NCI-H187 treated with DMSO at 0.1 percent for 48 hours (cell line): ENCODE measurements at regions not wholly inside any gene's neighbourhood (a gene's known extent, or its start where the extent isn't known, plus 50 kb on each side); places are given as distances from the start of the nearest gene placed in this dataset.

Experiments
- DNase-seq: peaks from one replicate; lab custom pipeline; 2025; lab: John Stamatoyannopoulos, UW

DNA sequence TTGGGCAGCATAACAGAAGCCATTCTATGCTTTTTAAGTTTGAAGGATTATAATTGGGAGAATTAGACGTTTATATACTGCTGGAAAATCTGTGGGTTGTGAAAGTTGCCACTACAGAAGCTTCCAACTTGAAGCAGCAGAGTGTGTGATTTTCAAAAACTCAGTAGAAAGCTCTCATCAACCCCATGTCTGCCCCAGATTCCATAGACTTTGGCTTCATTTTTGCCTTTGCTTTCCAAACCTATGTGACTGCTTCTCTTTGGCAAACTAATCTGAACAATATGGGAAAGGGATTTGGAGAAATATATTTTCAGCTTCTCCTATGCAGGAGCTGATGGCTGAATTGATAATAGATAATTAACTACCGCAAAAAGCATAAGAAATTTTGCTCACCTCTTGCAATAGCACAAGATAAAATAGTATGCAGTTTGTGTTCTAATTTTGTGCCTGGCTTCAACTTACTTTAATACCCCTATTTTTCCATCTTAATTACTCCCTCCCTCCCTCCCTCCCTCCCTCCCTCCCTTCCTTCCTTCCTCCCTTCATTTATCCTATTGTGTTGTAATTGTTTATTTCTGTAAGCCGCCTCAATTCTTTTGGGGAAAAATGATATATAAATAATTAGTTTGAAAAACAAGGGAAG, 214.1 kb upstream of the HS3ST5 start:
- no peak for DNase-seq

DNA sequence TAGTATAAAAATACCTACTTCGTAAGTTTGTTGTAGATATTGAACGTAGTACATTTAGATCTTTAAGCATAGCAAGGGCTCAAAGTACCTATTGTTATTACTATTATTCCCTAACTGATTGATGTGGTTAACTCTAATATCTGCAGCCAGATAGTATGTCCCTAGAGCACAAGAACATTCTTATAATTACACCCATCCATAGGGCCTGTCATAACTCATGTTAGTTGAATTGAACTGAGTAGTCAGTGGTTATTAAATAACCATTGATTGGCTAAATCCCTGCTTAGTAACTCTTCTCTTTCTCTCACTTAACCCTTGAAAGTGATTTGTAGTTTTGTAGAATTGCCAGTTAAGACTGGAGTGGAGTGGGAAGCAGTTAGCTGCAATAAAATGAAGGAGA, 207.5 kb upstream of the HS3ST5 start:
- no peak for DNase-seq

- DNase-seq, result no peak
These were observed 200.9 kb upstream of the HS3ST5 start for GRCh38 chr6:114543696-114544095.

GRCh38 chr6:114541794-114542193, 199.0 kb upstream of the HS3ST5 start:
- DNase-seq, result no peak

- no peak for DNase-seq
These were observed 195.2 kb upstream of the HS3ST5 start for GRCh38 chr6:114537977-114538376.

GRCh38 chr6:114534813-114535212, 192.0 kb upstream of the HS3ST5 start:
- DNase-seq, result no peak

DNA sequence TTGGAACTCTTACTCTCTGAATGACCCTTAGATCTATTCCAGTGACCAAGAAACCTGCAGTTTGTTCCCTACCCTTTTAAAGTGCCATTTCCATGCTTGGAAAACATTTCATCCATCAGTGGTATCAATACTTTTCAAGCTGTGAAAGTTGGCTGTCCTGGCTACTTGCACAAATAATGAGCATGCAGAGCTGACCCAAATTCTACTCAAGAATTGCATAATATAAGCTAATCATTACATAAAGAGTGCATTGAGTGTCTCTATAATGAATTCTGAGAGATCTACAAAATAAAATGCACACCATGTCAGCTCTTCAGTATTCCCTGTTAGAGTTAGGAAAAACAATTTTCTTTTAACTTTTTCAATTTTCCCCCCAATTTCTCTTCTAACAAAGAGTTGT, 181.3 kb upstream of the HS3ST5 start:
- no peak for DNase-seq

DNA sequence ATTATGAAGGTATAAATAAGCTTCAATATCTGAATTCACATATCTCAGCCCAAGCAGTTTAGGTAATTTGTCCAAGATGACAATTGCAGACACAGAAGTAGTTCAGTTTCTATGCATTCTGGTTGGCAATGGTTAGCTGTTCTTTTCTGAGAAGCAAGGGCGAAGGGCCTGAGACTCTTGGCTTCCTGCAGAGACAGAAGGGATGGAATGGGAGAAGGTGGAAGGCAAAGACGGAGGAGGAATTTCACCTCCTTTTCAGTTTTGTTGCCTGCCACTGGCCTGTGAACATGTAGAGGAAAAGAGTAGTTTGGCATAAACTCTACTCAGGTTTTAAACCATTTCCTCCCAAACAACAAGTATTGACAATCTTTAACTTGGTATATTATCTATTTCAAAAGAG, 180.7 kb upstream of the HS3ST5 start:
- no peak for DNase-seq

GRCh38 chr6:114521926-114522325, 179.1 kb upstream of the HS3ST5 start:
- no peak for DNase-seq

- DNase-seq, result no peak
These were observed 178.2 kb upstream of the HS3ST5 start for GRCh38 chr6:114520976-114521375.

GRCh38 chr6:114514170-114514569, 171.3 kb upstream of the HS3ST5 start:
- DNase-seq, result no peak

DNA sequence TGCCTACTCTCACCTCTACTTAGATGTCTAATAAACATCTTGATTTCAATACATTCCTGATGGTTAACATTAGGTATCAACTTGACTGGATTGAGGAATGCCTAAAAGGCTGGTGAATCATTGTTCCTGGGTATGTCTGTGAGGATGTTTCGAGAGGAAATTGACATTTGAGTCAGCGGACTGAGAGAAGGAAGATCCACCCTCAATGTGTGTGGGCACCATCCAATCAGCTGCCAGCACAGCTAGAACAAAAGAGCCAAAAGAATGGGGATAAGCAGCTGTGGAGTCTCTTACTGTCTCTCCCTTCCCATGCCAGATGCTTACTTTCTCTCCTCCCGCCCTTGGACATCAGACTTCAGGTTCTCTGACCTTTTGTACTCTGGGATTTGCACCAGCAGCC, 128.6 kb upstream of the HS3ST5 start:
- no peak for DNase-seq

DNA sequence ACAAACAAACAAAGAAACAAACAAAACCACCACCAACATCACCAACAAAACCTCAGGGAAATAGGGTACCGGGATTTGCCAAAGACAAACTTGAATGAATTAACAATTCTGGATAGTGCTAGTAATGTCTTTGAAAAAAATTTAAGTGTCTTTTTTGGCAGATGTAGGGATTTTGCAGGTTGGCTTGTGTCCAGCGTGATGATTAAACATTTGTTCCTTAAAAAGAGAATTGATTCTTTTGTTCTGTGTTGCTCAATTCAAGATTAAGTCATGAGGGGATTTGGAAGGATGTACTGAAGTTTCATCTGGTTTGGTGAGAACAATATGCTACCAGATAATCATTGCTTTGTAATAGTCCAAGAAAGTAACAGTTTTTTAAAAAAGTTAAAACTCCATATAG, 125.1 kb upstream of the HS3ST5 start:
- no peak for DNase-seq

DNA sequence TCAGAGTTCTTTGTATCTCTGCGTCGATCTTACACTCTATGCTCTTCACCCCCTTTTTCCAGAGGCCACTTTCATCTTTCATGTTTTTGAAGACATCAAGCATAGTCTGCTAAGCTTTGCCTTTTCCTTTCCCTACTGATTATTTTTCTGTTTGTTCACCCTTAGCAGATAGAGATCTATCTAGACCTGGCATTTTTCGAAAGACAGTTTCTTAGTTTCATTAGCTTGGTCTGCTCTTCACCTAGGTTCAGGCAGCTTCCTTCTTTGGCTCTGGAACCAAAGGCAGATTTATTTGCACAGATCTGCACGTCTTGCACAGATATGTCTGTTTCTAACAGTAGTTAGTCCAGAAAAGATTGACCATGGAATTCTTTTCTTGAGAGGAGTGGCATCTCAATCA, 122.7 kb upstream of the HS3ST5 start:
- no peak for DNase-seq

DNA sequence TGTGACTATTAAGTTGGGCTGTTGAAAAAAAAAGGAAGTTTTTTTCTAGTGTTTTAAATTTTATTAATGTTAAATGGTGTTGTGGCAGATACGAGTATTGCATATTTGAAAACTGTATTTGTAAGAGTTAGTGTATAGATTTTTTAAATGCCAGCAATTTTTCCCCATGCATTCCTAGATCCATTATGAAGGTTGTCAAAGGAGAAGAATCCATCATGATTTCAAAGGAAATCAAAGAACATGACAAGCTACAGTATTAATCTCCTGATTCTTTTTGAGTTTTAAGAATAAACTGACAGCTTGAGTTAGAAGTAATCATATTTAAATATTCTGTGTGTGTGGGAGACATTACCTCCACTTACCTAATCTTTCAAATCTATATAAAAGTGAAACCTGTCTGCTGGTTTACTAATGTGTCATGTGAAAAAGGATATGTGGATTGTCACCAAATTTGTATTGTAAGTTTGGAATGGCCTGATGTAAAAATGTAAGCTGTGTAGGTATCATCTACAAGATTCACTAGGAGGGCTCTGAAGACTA, 111.0 kb upstream of the HS3ST5 start:
- DNase-seq, result no peak

DNA sequence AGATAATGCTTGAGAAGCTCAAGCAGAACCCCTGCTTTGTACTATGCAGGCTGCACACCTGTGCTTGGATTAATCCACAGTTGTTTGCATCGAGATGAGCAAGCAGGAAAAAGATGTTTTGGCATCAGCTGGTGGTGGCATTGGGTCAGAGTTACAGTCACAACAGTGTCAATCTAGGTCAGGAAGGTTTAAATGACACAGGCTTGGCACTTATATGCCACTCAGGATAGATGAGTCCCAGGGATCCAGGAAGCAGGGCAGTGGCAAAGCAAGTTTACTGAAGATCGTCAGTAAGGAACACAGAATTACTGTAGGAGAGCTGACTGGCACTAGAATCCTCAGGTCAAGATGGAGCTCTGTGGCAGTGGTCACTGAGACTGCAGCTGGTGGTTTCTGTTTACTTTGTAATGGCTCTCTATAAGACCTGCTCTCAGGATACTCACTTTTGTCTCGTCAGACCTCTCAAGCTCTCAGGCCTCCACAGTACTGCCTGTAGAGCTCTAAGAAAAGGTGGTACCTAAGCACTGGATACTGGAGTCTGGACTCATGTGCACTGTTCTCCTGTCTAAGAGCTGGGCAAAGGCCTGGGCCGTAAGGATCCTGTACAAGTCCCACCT, 110.1 kb upstream of the HS3ST5 start:
- peak; percentile 4 for DNase-seq

- no peak for DNase-seq
These were observed 107.8 kb upstream of the HS3ST5 start for GRCh38 chr6:114450631-114451030.

DNA sequence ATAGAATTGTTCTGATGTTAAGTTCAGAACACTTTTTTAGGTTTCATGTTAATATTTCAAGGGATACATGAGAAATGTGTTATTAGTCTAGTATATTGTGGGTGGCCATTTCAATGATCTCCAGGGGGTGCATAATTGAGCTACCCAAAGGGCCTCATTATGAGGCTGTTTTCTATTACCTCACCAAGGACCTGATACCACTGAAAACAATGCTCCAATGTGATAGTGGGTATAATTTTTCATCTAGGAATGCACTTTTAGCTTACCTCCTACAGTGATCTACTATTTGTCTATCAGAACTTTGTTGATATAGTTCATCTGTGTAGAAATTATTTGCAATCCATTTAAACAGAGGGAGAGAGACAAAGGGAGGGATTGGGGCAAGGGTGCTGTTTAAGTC, 106.8 kb upstream of the HS3ST5 start:
- no peak for DNase-seq

- no peak for DNase-seq
These were observed 103.5 kb upstream of the HS3ST5 start for GRCh38 chr6:114446342-114446741.

- no peak for DNase-seq
These were observed 103.0 kb upstream of the HS3ST5 start for GRCh38 chr6:114445846-114446245.

GRCh38 chr6:114439411-114439810, 96.6 kb upstream of the HS3ST5 start:
- no peak for DNase-seq

DNA sequence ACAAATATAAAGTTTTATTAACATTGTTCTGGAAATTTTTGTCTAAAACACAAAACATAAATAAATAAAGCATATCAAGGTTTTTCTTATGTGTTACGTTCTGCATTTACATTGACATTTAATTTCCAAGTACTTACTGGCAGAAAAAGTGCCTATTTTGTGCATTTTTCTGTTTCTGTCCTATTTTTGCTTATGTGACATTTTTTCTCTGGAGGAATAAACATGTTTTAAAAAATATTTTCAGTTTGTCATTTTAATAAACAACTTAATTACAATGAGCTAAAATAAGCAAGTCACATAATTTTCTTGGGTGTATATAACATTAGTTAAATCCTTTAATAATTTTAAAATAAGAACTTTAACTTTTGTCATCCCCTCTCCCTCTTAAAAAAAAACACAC, 94.4 kb upstream of the HS3ST5 start:
- DNase-seq, result no peak

DNA sequence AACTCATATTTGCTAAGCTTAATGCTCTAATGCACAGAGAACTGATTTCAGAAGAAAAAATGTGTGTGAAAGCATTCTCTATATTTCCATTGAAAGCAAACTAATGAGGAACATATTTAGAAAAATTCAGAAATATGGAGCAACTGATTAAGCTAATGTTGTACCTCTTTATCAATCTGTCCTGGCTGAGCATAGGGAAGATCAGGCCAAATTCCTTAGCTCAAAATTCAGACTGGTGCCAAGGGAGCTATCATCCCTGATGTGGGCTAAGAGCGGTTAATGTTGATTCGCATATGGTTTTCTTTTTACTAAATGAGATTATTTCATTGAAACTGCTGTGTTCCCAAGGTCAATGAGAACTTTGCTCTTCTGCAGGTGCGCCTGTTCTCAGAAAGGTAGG, 93.9 kb upstream of the HS3ST5 start:
- DNase-seq, result no peak

DNA sequence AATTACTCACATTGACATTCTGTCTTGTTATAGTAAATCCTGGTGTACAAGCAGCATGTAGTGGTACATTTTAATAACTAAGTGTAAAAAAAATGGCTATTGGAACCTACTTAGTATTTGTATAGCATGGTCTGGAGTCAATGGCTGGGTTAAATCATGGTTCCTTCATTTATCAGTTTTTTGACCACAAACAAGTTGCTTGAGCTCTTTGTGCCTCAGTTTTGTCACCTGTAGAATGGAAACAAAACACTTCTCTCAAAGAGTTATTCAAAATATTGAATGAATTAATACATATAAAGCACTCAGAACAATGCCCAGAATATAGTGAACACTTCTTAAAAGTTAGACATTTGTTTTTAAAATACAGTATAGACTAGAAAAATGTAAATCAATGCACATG, 93.2 kb upstream of the HS3ST5 start:
- no peak for DNase-seq
